Heart left ventricle (tissue), 16 donors: ENCODE measurements at regions not wholly inside any gene's neighbourhood (a gene's known extent, or its start where the extent isn't known, plus 50 kb on each side); places are given as distances from the start of the nearest gene placed in this dataset.

Source experiments
- ATAC-seq, 4 donors: fragments of 200-7000 bp; cut with Tn5 transposase; one replicate each; pipeline ENCODE4 v1.9.1; 2020 to 2022; ENCODE audit warnings: moderate library complexity in 4 of 4, mild to moderate bottlenecking in 3 of 4, moderate number of reproducible peaks in 1 of 4
- DNase-seq, 5 donors: peaks; one replicate each; pipeline ENCODE4 v3.0.0-alpha.2; 2020
- H3K27ac ChIP-seq, 12 donors: fragments of 200-600 bp; sonication (generic) in 4 of 12; one replicate each; pipeline versions ENCODE4 v1.5.0 to v1.8.0; 2016 to 2022; ENCODE audit warnings: mild to moderate bottlenecking in 2 of 12
- H3K27me3 ChIP-seq, 9 donors: fragments of 200-600 bp; sonication (generic) in 2 of 9; one replicate each; pipeline versions ENCODE4 v1.5.1 to v1.8.0; 2016 to 2022; ENCODE audit warnings: mild to moderate bottlenecking in 3 of 9
- H3K36me3 ChIP-seq, 9 donors: fragments of 200-600 bp; sonication (generic) in 2 of 9; one replicate each; pipeline versions ENCODE4 v1.5.0 to v1.8.0; 2018 to 2022; ENCODE audit warnings: mild to moderate bottlenecking in 2 of 9
- H3K4me1 ChIP-seq, 12 donors: fragments of 200-600 bp; sonication (generic) in 4 of 12; one replicate each; pipeline versions ENCODE4 v1.5.0 to v1.8.0; 2016 to 2022; ENCODE audit warnings: mild to moderate bottlenecking in 3 of 12
- H3K4me3 ChIP-seq, 12 donors: fragments of 200-600 bp; sonication (generic) in 4 of 12; one replicate each; pipeline versions ENCODE4 v1.5.0 to v1.8.0; 2017 to 2022; ENCODE audit warnings: mild to moderate bottlenecking in 9 of 12, moderate library complexity in 4 of 12
- H3K9me3 ChIP-seq, 12 donors: fragments of 200-600 bp; sonication (generic) in 4 of 12; one replicate each; pipeline versions ENCODE4 v1.5.0 to v1.8.0; 2016 to 2022; ENCODE audit warnings: mild to moderate bottlenecking in 1 of 12
- CTCF ChIP-seq, 12 donors: fragments of 200-600 bp; sonication (generic) in 4 of 12; IDR thresholded peaks; one replicate each; pipeline versions ENCODE4 v1.5.0 to v1.8.0; 2018 to 2022; ENCODE audit warnings: antibody characterized with exemption in 12 of 12, mild to moderate bottlenecking in 5 of 12
- POLR2A ChIP-seq, 2 donors: fragments of 450-650 bp; IDR thresholded peaks; one replicate each; pipeline ENCODE4 v1.6.1; 2017; ENCODE audit warnings: antibody characterized with exemption in 2 of 2, mild to moderate bottlenecking in 2 of 2, moderate library complexity in 2 of 2
- WGBS, 4 donors: extraction: QIAGEN DNeasy Blood & Tissue Kit in 2 of 4; methylation state at CpG; one replicate each; pipeline versions ENCODE4 v1.1.5 to v1.1.7; 2013 to 2018; 5-methylcytosine and 5-hydroxymethylcytosine counted together
- intact Hi-C, 10 donors: fragments of 100-400 bp; cut with DNase I; formaldehyde crosslinking; loops; one replicate each; pipeline versions ENCODE4 v1.11.1 to v1.14.2; 2022
- donor health status: ischemic (EF 13 %, LVEDD 7.1; RV severe dilation, severe dysfunction).
- donor health status: healthy with polysubstance abuse.
- donor health status: DM: no; HTN: yes; CAD: no.
- donor health status: DM: no; HTN: no; CAD: no.
- donor health status: ischemic (EF 25% LVEDD 6.9; RV normal size, moderate dysfunction).
- donor health status: ischemic (EF 25% LVEDD 5.7; RV mildly dilated, moderate dysfunction).
- donor health status: healthy.
- donor health status: DM: yes; HTN: yes; CAD: no.
- donor health status: ischemic (EF 35%, LVEDD 5.7; RV mildly dilated, moderate dysfunction).
- donor health status: nonischemic (EF 11% LVEDD 7.7; RV severe dilation, severe dysfunction).
- donor health status: DM: yes; HTN: yes; CAD: no.
- donor health status: PGD.
- donor health status: ischemic (EF 29% LVEDD 5.4; RV normal size, mild dysfunction).
- donor health status: nonischemic (EF 23%, LVEDD 6.1; RV moderate dilation, normal function).

GRCh38 chr4:170591076-170591475, 501.3 kb upstream of the AADAT start:
- no peak for TF ChIP-seq CTCF (IDR thresholded peaks at IDR 0.05)
- no peak for TF ChIP-seq POLR2A (IDR thresholded peaks at IDR 0.05)
- WGBS, 4 donors = 82 to 95% (median 85%) methylated on average over 3 of the region's 3 CpGs

GRCh38 chr4:170589597-170590191, 499.9 kb upstream of the AADAT start:
- 64 to 70% (median 66%) methylated on average over 3 of the region's 3 CpGs for WGBS, 4 donors
- Histone ChIP-seq H3K4me3 (no peak overlapping the region), H3K36me3 (no peaks in the 10 kb centered on the region), H3K9me3 (no peaks in the 10 kb centered on the region), H3K27me3 (no peaks in the 10 kb centered on the region), H3K4me1 (no peaks in the 10 kb centered on the region), H3K27ac (no peak overlapping the region)
- TF ChIP-seq CTCF (IDR thresholded peaks at IDR 0.05) (no peak), POLR2A (IDR thresholded peaks at IDR 0.05) (no peak)
- intact Hi-C loops = no loop called here
- no peak for DNase-seq
- ATAC-seq = no peak

More at GRCh38 chr4:170591076-170591475, 501.3 kb upstream of the AADAT start:
- no peaks in the 10 kb centered on the region for H3K36me3 ChIP-seq
- H3K9me3 ChIP-seq = no peaks in the 10 kb centered on the region
- H3K4me3 ChIP-seq = no peak overlapping the region
- no peaks in the 10 kb centered on the region for H3K27me3 ChIP-seq
- DNase-seq = no peak
- no peaks in the 10 kb centered on the region for H3K4me1 ChIP-seq
- intact Hi-C loops = no loop called here
- no peak overlapping the region for H3K27ac ChIP-seq
- ATAC-seq = no peak

GRCh38 chr4:170581969-170582368, 492.2 kb upstream of the AADAT start:
- H3K4me1 ChIP-seq = no peaks in the 10 kb centered on the region
- DNase-seq (no peak), ATAC-seq (no peak)
- no peaks in the 10 kb centered on the region for H3K36me3 ChIP-seq
- intact Hi-C loops = no loop called here
- H3K4me3 ChIP-seq = no peak overlapping the region
- no peak overlapping the region for H3K27ac ChIP-seq
- TF ChIP-seq POLR2A (IDR thresholded peaks at IDR 0.05) (no peak), CTCF (IDR thresholded peaks at IDR 0.05) (no peak)
- H3K27me3 ChIP-seq = no peaks in the 10 kb centered on the region
- WGBS, 4 donors = 75 to 82% (median 79%) methylated on average over 5 of the region's 5 CpGs
- peaks cover 0 to 12% (median 2%) of the 10 kb centered on the region in 12 donors for H3K9me3 ChIP-seq

GRCh38 chr4:170581322-170581721, 491.6 kb upstream of the AADAT start:
- H3K27me3 ChIP-seq = no peaks in the 10 kb centered on the region
- TF ChIP-seq POLR2A (IDR thresholded peaks at IDR 0.05) (no peak), CTCF (IDR thresholded peaks at IDR 0.05) (no peak)
- WGBS, 4 donors = 48 to 65% (median 61%) methylated on average over 7 of the region's 7 CpGs
- ATAC-seq = no peak
- no peak overlapping the region for H3K4me3 ChIP-seq
- H3K4me1 ChIP-seq = no peaks in the 10 kb centered on the region
- no peaks in the 10 kb centered on the region for H3K36me3 ChIP-seq
- intact Hi-C loops = no loop called here
- no peak overlapping the region for H3K27ac ChIP-seq
- no peak for DNase-seq
- peaks cover 0 to 12% (median 2%) of the 10 kb centered on the region in 12 donors for H3K9me3 ChIP-seq
